GM21423 (cell line): ENCODE measurements at regions not wholly inside any gene's neighbourhood (a gene's known extent, or its start where the extent isn't known, plus 50 kb on each side); places are given as distances from the start of the nearest gene placed in this dataset.

Source experiments
- ATAC-seq: cut with Tn5 transposase; IDR thresholded peaks from one replicate; pipeline ENCODE4 v1.9.1; 2021; ENCODE audit warnings: mild to moderate bottlenecking, moderate library complexity; ENCODE audit not compliant: unreplicated experiment

DNA sequence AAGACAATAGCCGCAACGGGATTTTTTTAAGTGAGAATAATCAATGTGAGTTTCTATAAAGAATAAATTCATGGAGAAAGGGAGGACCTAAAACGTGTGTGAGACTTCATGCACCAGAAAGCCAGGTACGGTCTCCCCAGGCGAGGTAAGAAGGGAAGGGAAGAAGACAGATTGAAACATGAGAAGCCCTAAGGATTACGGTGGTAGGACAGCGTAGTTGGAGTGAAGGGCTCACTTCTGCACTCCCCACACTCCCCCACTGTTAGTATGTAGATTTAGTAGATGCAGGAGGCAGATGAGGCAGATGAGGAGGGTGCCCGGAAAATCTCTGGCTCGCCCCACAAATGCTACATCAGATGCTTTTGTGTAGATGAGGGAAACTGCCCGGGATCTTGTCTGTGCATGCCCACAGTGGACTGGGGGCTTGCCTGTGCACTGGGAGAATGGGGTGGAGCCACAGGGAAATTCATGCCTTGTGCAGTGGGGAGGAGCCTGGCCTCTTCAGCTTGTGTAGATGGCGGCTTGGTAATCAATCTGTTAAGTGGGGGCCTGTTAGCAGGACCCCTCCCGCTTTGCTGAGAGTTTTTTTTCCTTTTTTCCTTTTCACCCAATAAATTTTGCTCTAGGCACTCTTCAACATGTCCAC, 1544.5 kb upstream of the TENM3 start:
- ATAC-seq = no peak

DNA sequence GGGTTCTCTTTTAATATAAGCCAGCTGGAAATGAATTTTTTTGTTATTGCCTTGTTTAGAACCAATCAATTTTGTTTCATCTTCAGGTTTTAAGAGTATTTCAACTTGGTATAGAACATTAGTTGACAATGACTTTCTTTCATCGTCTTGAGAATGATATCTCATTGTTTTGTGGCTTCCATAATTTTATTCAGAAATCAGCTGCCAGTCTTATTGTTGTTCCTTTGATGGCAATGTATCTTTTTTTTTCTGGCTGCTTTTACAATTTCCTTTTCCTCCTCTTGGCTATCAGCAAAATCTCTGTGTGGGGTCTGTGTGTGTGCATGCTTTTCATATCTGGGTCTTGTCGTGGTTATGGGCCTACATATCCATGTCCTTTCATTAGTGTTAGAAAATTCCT, 1536.4 kb upstream of the TENM3 start:
- no peak for ATAC-seq

DNA sequence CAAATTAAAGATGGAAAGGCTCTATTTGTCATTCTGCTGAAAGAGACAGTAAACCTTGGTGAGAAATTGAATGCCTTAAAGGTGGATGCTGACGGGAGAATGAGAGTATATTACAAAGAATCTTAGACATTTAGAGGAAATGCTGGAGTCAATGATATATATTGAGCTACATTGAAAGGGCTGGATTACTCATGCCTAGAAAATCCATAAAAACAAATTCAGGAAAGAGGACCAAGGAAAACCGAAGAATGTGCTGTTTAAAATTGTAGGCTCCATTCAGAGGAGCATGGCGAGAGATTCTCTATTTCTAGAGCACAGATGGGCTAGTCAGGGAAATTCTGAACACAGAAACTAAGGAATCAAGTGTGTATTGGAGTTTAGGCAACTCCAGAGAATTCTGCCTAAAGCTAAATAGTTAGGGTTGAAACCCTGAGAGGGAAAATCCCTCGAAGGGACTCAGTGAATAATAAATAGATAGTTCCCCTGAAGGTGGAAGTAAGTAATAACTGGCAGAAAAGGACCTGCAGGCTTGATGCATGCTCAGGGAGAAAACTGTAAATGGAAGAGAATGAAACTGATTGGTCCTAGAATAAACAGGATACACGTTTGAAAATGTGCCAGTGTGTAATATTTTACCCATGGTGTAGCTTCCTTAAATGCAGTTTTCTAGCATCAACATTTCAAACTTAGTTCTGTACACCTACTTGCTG, 1532.4 kb upstream of the TENM3 start:
- no peak for ATAC-seq

DNA sequence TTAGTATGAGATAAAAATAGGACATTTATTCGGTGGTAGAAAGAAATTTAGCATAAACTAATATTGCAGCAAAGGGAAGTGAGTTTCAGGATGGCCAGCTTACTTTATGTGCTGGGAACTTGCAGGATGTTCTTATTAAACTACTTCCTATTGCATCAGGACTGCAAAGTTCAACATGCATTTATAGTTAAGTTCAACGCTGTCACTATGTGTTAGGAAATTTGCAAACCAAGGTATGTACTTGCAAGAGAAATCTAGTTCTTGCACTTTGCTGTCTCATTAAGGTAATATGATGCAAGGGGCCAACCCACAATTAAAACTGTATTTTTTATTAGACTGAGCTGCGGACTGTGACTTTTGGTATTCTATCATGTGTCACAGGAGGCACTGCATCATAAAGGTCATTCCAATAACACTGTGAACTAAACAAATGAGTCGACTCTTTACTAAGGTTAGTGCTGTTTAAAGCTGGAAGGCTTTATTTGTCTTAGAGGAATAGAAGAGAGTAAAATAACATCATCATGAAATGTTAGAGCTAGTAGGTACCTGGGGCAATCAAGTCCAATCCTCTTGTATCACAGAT, 1525.7 kb upstream of the TENM3 start:
- ATAC-seq = no peak

DNA sequence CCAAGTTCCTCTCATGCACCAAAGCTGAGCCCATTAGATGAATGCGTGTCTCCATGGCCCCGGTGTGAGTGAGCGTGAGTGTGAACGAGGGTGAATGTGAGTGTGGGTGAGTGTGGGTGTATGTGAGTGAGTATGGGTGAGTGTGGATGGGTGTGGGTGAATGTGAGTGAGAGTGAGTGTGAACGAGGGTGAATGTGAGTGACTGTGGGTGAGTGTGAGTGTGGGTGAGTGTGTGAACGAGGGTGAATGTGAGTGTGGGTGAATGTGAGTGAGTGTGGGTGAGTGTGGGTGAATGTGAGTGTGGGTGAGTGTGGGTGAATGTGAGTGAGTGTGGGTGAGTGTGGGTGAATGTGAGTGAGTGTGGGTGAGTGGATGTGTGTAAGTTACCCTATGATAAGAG, 1521.8 kb upstream of the TENM3 start:
- ATAC-seq = no peak

DNA sequence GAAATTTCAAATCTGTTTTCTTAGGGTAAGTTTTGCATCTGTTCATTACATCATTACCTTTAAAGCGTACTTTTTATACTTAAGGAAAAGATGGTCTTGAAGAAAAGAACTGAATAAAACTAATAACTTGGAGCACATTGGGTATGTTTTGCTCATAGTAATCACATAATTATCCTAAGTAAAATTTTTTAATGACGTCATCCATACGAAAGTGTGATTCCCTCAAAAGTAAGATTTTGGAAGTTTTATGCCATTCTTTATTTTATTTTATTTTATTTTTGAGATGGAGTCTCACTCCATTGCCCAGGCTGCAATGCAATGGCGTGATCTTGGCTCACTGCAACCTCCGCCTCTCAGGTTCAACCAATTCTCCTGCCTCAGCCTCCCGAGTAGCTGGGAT, 1516.6 kb upstream of the TENM3 start:
- ATAC-seq = no peak

DNA sequence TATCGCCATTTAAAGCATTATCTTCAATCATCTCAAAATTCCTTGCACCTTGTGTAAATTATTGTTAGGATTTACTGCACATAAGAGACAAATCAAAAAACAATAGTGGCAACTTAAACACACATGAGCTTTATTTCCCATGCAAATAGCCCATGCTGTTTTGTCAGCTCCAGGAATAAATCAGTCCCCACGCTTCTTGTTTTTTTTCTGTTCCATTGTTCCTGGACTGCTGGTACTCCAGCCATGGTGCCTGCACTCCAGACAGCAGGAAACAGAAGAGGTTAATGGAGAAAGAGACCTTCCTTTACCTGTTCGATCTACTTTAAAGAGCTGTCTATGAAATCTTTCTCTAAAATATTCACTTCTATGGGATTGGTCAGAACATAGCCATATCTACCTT, 1515.7 kb upstream of the TENM3 start:
- ATAC-seq = no peak

DNA sequence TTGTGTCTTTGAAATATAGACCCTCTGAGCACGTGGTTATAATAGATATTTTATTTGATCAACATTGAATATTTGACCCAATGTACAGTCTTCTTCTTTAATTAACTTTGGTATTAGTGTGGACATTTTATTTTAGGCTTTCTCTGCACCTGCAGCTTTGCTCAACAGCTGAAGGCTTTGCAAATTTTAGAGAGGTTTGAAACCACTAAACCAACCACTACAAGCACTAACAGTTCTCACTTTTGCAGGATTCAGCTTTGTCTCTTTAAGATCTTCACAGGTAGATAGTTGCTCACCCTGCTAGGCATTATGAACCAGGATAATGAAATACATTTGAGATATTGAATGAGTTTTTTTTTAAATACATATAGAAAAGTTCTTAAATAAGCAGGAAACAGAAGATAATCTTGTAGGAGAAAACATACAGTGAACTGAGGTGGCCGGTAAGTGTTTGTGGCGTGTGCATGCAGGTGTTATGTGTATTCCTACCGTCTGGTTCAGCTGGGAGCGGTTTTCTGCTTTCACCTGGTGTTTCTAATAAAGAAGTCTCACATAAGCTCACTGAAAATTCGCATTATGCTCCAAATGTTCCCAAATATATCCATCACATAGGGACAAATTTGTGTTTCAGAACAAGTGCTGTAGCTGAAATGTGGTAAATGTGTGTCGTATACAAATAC, 1508.3 kb upstream of the TENM3 start:
- ATAC-seq = no peak

DNA sequence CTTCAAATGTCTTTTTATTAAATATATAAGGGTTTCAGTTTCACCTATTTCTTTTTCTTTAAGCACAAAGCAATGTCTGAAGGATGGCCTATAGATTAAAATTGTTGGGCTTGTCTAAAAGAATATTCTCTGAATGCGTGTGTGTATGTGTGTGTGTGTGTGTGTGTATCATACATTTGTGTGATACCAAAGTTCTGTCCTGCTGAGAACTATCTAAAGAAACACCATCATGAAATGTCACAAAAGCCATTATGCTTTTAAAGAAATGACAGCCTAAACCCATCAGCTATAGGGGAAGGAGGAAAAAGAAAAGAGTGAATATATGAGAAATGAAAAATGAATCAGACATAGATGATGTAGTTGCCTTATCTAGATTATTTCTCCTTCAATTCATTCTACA, 1501.5 kb upstream of the TENM3 start:
- ATAC-seq = no peak

DNA sequence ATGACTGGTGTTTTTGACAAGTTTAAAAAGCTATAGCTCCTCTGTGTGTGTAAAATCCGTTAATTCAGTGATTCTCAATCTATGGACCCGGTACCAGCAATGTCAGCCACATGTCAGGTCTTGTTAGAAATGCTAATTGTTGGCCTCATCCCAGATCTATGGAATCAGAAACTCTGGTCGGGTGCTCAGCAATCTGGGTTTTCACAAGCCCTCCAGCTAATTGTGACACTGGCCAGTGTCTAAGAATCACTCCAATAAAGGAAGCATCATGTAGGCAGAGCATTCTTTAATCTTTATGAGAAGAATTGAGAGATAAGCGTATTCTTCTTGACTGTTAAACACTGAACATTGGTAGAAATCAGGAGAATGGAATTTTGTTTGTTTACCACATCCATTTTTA, 1498.2 kb upstream of the TENM3 start:
- no peak for ATAC-seq

DNA sequence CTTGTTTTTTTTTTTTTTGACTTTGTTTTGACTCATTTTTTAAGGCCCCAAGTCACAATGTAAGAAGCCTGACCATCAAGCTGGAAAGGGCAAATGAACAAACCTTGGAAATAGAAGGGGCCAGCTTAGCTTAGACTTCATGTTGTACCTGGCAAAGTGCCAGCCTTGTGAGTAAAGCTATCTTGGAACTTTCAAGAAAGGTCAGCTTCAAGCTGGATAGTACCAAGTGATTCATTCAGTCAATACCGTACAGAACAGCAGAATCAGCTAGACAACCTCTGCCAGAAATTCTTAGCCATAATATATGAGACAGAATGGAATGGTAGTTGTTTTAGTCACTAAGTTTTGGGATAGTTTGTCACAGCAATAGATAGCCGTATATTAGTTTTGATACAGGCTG, 1492.2 kb upstream of the TENM3 start:
- ATAC-seq = no peak

DNA sequence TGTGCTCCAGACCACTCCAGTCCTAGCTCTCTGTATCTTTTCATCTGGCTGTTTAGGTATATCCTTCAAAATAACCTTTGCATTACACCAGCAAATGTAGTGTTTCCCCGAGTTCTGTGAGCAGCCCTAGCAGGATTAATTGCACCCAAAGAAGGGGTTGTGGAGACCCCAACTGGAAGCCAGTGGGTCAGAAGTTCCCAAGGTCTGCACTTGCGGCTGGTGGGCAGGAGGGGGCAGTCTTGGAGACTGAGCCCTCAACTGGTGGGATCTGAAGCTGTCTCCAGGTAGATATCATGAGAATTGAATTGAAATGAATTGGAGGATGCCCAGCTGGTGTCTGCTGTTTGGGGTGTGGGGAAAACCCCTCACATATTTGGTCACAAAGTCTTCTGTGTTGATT, 1485.3 kb upstream of the TENM3 start:
- no peak for ATAC-seq

DNA sequence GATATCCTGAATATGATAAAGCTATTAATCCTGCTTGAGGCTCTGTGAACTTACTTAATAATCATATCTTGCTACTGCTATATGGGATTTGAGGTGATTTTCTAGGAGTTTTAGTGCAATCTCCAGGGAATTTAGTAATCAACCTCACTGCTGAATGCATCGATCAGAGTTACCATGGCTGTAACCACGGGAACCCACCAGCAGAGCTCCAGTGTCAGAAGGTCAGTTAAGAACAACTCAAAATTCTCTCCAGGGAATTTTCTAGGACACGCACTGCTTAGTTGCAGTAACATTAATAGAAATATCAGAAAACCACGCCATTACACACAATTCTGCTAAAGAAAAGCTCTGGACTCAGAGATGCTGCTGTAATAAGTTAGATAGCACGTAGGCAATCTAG, 1477.2 kb upstream of the TENM3 start:
- ATAC-seq = no peak

DNA sequence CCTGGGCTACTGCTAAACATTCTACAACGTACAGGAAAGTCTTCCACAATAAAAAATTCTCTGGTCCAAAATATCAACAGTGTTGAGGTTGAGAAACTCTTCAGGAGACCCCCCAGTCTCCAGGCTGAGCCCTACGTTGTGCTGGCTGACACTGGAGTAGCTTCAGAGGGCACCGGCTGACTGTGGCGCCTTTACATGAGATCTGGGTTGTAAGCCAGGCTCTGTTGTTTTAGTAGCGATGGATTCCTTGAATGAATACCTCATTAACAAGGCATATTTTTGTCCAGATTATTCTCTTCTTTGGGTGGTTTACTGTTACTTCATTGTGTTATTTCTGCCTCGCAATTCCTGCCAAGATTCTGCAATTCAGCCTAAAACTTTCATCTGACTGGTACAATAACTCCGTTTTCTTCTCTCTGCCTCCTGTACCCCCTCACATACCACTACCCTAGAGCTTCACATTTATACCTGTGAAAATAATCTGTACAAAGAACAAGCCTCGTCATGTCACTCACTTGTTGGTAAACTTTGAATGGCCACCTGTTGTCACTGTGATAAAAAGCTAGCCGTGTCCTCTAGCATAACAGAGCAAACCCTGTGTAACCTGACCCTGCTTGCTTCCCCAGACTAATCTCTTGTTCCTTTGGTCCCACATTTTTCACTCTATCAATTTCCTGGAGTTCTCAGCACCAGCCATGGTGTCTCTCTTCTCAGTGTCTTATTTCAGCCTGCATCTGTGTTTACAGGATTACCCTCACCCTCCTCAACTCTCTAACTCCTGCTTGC, 1476.1 kb upstream of the TENM3 start:
- ATAC-seq = no peak

DNA sequence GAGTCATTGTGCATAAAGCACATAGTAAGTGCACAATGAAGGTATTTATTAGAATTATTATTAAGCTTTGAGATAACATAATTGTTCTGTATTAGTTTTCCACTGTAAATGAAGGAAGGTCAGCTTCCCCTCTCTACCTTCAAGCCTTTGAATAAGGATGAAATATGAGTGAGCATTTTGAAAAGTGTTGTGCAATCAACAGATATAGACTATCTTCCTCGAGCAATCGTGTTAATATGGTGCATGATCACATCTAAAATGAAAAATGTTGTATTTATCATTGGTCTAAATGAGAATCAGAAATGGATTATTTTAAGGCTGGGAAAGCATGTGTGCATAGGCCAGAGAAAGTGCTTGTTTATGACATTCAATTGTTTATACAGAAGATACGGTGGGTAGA, 1474.6 kb upstream of the TENM3 start:
- no peak for ATAC-seq

DNA sequence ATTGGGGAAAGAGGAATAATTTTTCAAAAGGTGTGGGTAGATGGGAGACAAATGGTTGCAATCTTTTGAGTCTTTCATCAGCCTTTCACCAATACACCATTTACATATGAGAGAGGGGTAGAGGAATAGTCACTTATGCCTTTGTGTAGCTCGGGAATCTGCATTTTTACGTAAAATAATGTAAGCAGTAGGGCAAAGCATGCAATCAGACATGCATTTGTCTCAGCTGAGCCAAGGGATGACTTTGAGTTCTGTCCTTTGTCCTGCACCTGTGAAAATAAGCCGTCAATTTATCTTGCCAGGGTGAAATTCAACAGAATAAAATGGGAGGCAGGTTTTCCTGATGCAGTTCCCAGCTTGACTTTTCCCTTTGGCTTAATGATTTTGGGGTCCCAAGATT, 1473.4 kb upstream of the TENM3 start:
- ATAC-seq = no peak

DNA sequence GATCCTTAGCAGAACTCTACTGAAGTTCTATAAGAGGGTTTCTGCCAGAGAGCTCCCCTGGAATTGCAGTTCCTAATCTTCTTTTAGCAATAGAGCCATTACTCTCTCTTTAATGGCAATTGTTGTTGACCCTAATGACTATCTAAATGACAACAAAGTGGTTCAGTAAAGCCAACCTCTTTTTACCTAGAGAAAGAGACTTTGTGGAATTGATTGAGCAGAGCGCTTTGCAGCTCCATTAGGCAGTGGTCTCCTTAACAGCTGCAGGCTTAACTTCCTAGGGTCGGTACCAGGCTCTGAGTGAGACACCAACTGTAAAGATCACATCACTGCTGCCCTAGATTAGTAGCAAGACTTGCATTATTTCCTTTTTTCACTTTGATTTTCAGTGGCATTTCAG, 1472.9 kb upstream of the TENM3 start:
- ATAC-seq = no peak

DNA sequence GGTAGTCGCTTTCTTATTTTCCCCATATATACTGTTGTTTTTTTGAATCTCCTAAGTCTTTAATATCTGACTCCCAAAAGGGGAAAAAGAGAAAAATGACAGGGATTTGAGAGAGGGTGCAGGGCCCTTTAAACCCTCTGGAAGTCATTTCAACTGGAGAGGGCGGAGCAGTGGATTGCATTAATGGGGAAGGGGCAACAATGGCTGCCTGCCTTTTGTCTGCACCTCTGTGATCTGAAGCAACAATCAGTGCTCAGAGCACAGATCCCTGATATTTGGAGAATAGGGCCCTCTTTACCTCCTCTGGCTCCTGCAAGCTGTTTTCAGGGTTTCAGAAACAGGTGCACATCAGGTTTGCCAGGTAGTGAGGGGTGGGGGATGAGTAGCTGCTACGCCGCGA, 1458.3 kb upstream of the TENM3 start:
- no peak for ATAC-seq

DNA sequence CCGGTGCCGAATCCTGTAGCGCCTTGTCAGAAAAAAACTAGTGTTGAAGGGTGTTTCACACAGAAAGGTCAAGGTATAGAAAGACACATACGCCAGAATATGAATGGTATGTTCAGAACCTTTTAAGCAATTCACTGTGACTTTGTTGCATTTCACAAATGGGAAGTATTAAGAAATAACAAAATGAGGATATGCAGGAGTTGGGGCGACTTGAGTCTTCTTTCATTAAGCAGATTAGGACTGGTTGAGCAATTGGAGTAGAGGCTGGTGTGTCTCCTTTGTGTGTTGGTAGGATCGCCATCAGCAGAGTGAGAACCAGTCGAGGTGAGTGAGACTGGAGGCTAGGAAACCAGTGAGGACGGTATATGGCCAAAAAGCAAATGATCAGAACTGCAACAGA, 1454.5 kb upstream of the TENM3 start:
- no peak for ATAC-seq

DNA sequence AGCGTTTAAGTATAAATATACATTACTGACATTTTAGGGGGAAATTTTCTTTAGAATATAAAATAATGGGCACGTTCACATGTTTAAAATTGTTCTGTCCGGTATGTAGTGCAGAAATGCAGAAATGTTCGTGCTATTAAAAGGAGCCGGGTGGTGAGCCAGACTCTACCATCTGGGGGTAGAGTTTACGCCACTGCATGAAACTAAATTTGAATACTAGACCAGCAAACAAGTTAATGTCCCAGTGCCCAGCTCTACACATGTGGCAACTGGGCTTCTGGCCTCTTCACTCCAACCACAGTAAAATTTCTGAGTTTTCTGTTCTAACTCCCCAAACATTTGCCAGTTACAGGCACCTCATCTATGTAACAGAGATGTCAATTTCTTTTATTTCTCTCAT, 1453.3 kb upstream of the TENM3 start:
- no peak for ATAC-seq

DNA sequence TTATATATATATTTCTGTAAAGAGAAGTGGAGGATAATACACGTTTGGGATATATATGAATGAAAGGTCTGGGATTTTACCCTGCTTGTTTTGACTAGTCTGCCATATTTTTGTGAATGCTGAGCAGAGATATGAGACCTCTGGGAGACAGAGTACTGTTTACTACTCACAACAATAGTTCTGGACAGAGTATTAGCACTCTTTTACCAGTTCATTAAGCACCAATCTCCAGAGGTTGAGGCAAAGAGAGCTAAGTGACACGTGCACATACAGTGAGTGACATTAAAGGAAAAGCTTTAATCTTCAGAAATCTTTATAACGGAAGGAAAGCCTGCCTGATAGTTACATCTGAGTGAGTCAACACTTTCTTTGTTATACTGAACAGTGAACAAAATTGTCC, 1452.7 kb upstream of the TENM3 start:
- ATAC-seq = no peak
